PC-3 (cell line): ENCODE measurements at regions not wholly inside any gene's neighbourhood (a gene's known extent, or its start where the extent isn't known, plus 50 kb on each side); places are given as distances from the start of the nearest gene placed in this dataset.
A peak's percentile ranks its signal among the peaks of the same experiment; 100 is the strongest.
"Not testable (repeated sequence)": the region's sequence is repeated elsewhere in the genome, so short reads cannot be mapped to it uniquely, and the experiment has no call there.

Source experiments
- ATAC-seq: fragments of 200-7000 bp; cut with Tn5 transposase; 2 replicates; pipeline ENCODE4 v1.9.1; 2020; ENCODE audit warnings: mild to moderate bottlenecking, moderate library complexity
- BruUV-seq: library from RNA; stranded (reverse); fragments of 400-500 nt; replicated peaks from 2 replicates; lab custom pipeline; 2021; lab: Mats Ljungman, UMichigan
- CTCF ChIA-PET: fragments of 300-600 bp; sonication (Branson Sonifier 250); formaldehyde crosslinking; loops from one replicate; lab custom pipeline; 2022; ENCODE audit warnings: antibody characterized with exemption; lab: Charles Lee
- POLR2A ChIA-PET: fragments of 300-600 bp; sonication (Branson Sonifier 250); formaldehyde crosslinking; loops from one replicate; lab custom pipeline; 2022; ENCODE audit warnings: antibody characterized with exemption; ENCODE audit not compliant: unreplicated experiment; lab: Charles Lee
- DNase-seq: peaks from one replicate; pipeline ENCODE4 v3.0.0-alpha.2; 2015
- H2AFZ ChIP-seq: fragments of 300-600 bp; sonication (generic); 2 replicates; pipeline ENCODE4 v1.6.0; 2016; ENCODE audit warnings: antibody characterized with exemption, low read length
- H3F3A ChIP-seq: fragments of 300-600 bp; sonication (generic); one replicate; pipeline ENCODE4 v1.6.0; 2017; ENCODE audit warnings: antibody characterized with exemption, low read length, control low read depth, mild to moderate bottlenecking; ENCODE audit not compliant: unreplicated experiment
- H3K27ac ChIP-seq: fragments of 300-600 bp; sonication (generic); 2 replicates; pipeline ENCODE4 v1.5.1; 2016; ENCODE audit warnings: mild to moderate bottlenecking, low read length
- H3K27me3 ChIP-seq: fragments of 300-600 bp; sonication (generic); 2 replicates; pipeline ENCODE4 v1.6.1; 2016; ENCODE audit warnings: low read length, mixed read lengths
- H3K36me3 ChIP-seq: fragments of 300-600 bp; sonication (generic); 2 replicates; pipeline ENCODE4 v1.6.1; 2016; ENCODE audit warnings: low read depth, mixed run types, low read length, mixed read lengths
- H3K4me1 ChIP-seq: fragments of 300-600 bp; sonication (generic); 2 replicates; pipeline ENCODE4 v1.5.1; 2016; ENCODE audit warnings: low read length; ENCODE audit not compliant: insufficient read depth
- H3K4me2 ChIP-seq: fragments of 300-600 bp; sonication (generic); 2 replicates; pipeline ENCODE4 v1.6.0; 2016; ENCODE audit warnings: low read length
- H3K4me3 ChIP-seq: fragments of 300-600 bp; sonication (generic); 2 replicates; pipeline ENCODE4 v1.5.1; 2016; ENCODE audit warnings: mild to moderate bottlenecking, low read length, mixed read lengths
- H3K79me2 ChIP-seq: fragments of 300-600 bp; sonication (generic); 2 replicates; pipeline ENCODE4 v1.6.1; 2017; ENCODE audit warnings: low read length, mixed read lengths
- H3K9ac ChIP-seq: fragments of 300-600 bp; sonication (generic); 2 replicates; pipeline ENCODE4 v1.6.0; 2016; ENCODE audit warnings: mild to moderate bottlenecking, low read length
- H3K9me2 ChIP-seq: fragments of 300-600 bp; sonication (generic); replicated peaks from 2 replicates; pipeline ENCODE4 v1.6.1; 2016; ENCODE audit warnings: mixed run types, low read length, mixed read lengths
- H3K9me3 ChIP-seq: fragments of 300-600 bp; sonication (generic); 2 replicates; pipeline ENCODE4 v1.6.1; 2016; ENCODE audit warnings: low read length, mixed read lengths
- H4K20me1 ChIP-seq: fragments of 300-600 bp; sonication (generic); 2 replicates; pipeline ENCODE4 v1.6.1; 2016; ENCODE audit warnings: low read length, mixed read lengths
- EZH2 ChIP-seq: fragments of 300-600 bp; sonication (generic); IDR thresholded peaks from one replicate; pipeline ENCODE4 v1.6.1; 2017; ENCODE audit warnings: antibody characterized with exemption, mild to moderate bottlenecking, low read length; ENCODE audit not compliant: unreplicated experiment
- EZH2phosphoT487 ChIP-seq: fragments of 300-600 bp; sonication (generic); IDR thresholded peaks from 2 replicates; pipeline ENCODE4 v1.6.1; 2018; ENCODE audit warnings: mild to moderate bottlenecking, antibody characterized with exemption, low read length, borderline replicate concordance
- intact Hi-C: fragments of 100-400 bp; cut with micrococcal nuclease; formaldehyde crosslinking; loops from 2 replicates; pipeline ENCODE4 v1.9.0; 2023
- TF ChIP-seq, protein P1 (sequence below): fragments of 300-600 bp; sonication (generic); conservative IDR thresholded peaks from 2 replicates; pipeline ENCODE4 v1.5.1; 2017; ENCODE audit warnings: antibody characterized with exemption, low read depth, mild to moderate bottlenecking, low read length

- POLR2A ChIA-PET = no interaction called here
Observed at GRCh38 chr18:73118121-73118816, 250.5 kb upstream of the NETO1 start.

GRCh38 chr18:73110307-73110706 is 242.5 kb upstream of the NETO1 start:
- Histone ChIP-seq H3K4me1 (no peaks in the 10 kb centered on the region), H2AFZ (no peak overlapping the region), H3K9me2 (no peaks in the 10 kb centered on the region), H3K4me3 (no peak overlapping the region), H3K9me3 (no peaks in the 10 kb centered on the region), H3K79me2 (no peaks in the 10 kb centered on the region), H3F3A (no peaks in the 10 kb centered on the region), H3K27ac (no peak overlapping the region), H3K27me3 (no peaks in the 10 kb centered on the region), H3K36me3 (no peaks in the 10 kb centered on the region), H3K9ac (no peak overlapping the region), H4K20me1 (no peaks in the 10 kb centered on the region), H3K4me2 (no peak overlapping the region)
- intact Hi-C loops = no loop called here
- no peak for TF ChIP-seq EZH2phosphoT487
- TF ChIP-seq EZH2 = no peak
- TF ChIP-seq, protein P1, sequence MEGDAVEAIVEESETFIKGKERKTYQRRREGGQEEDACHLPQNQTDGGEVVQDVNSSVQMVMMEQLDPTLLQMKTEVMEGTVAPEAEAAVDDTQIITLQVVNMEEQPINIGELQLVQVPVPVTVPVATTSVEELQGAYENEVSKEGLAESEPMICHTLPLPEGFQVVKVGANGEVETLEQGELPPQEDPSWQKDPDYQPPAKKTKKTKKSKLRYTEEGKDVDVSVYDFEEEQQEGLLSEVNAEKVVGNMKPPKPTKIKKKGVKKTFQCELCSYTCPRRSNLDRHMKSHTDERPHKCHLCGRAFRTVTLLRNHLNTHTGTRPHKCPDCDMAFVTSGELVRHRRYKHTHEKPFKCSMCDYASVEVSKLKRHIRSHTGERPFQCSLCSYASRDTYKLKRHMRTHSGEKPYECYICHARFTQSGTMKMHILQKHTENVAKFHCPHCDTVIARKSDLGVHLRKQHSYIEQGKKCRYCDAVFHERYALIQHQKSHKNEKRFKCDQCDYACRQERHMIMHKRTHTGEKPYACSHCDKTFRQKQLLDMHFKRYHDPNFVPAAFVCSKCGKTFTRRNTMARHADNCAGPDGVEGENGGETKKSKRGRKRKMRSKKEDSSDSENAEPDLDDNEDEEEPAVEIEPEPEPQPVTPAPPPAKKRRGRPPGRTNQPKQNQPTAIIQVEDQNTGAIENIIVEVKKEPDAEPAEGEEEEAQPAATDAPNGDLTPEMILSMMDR = no peak
- CTCF ChIA-PET = no interaction called here
- BruUV-seq = no TSS peak
- ATAC-seq (no peak), DNase-seq (no peak)
- POLR2A ChIA-PET = no interaction called here

More at GRCh38 chr18:73118121-73118816, 250.5 kb upstream of the NETO1 start:
- CTCF ChIA-PET = interaction anchor here (0.7 kb wide), 1 partner anchor 17 kb away, joined by 3 read pairs; no protein-coding TSS in a partner anchor
- no peaks in the 10 kb centered on the region for H4K20me1 ChIP-seq
- no peaks in the 10 kb centered on the region for H3K9me3 ChIP-seq
- no peaks in the 10 kb centered on the region for H3K27me3 ChIP-seq
- peak overlapping the region; percentile 49 for H3K27ac ChIP-seq
- TF ChIP-seq, protein P1 = no peak
- TF ChIP-seq EZH2phosphoT487 (no peak), EZH2 (no peak)
- ATAC-seq = peak; percentile 91
- peak overlapping the region; percentile 64 for H3K4me2 ChIP-seq
- H3K9me2 ChIP-seq = no peaks in the 10 kb centered on the region
- no peak overlapping the region for H3K9ac ChIP-seq
- no peak overlapping the region for H2AFZ ChIP-seq
- peak; percentile 79 for DNase-seq
- no TSS peak for BruUV-seq
- H3K36me3 ChIP-seq = no peaks in the 10 kb centered on the region
- intact Hi-C loops = no loop called here
- H3K79me2 ChIP-seq = no peaks in the 10 kb centered on the region
- H3F3A ChIP-seq = no peaks in the 10 kb centered on the region
- H3K4me3 ChIP-seq = no peak overlapping the region
- H3K4me1 ChIP-seq = peaks cover 15% of the 10 kb centered on the region

- CTCF ChIA-PET = interaction anchor here (0.6 kb wide), 1 partner anchor 16 kb away, joined by 3 read pairs; no protein-coding TSS in a partner anchor
Observed at GRCh38 chr18:73101977-73102376, 234.2 kb upstream of the NETO1 start.

DNA sequence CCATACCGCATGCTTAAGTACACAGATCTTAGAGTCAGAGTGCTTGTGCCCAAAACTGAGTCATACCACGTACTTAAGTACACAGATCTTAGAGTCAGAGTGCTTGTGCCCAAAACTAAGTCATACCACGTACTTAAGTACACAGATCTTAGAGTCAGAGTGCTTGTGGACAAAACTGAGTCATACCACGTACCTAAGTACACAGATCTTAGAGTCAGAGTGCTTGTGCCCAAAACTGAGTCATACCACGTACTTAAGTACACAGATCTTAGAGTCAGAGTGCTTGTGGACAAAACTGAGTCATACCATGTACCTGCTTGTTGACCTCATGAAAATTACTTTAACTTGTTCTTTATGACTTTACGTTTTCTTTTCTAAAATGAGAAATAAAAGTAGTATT is 233.7 kb upstream of the NETO1 start:
- H4K20me1 ChIP-seq, H3K9me2 ChIP-seq, H3K27me3 ChIP-seq, H2AFZ ChIP-seq, H3K36me3 ChIP-seq, H3K4me3 ChIP-seq, H3K9me3 ChIP-seq, POLR2A ChIA-PET, H3K79me2 ChIP-seq, BruUV-seq, H3K4me2 ChIP-seq: not testable (repeated sequence)
- DNase-seq (peak; percentile 90), ATAC-seq (peak; percentile 70)
- Histone ChIP-seq H3K9ac (peak overlapping the region; percentile 53), H3F3A (peaks cover 12% of the 10 kb centered on the region), H3K27ac (peak overlapping the region; percentile 95), H3K4me1 (peaks cover 14% of the 10 kb centered on the region)
- intact Hi-C loops = loop anchor here (10.0 kb wide), 1 partner anchor 107 kb away; no protein-coding TSS in a partner anchor
- CTCF ChIA-PET = interaction anchor here (0.6 kb wide), 1 partner anchor 17 kb away, joined by 3 read pairs; no protein-coding TSS in a partner anchor

More at GRCh38 chr18:73101977-73102376, 234.2 kb upstream of the NETO1 start:
- Histone ChIP-seq H3K27ac (peak overlapping the region; percentile 95), H3F3A (peaks cover 12% of the 10 kb centered on the region), H3K27me3 (no peaks in the 10 kb centered on the region), H4K20me1 (no peaks in the 10 kb centered on the region), H3K4me2 (peak overlapping the region; percentile 25), H3K36me3 (no peaks in the 10 kb centered on the region), H3K9me2 (no peaks in the 10 kb centered on the region), H3K79me2 (no peaks in the 10 kb centered on the region), H3K9ac (peak overlapping the region; percentile 53), H3K4me3 (no peak overlapping the region), H3K9me3 (peaks cover 5% of the 10 kb centered on the region; the same call in 1 of the 2 replicates), H3K4me1 (peaks cover 14% of the 10 kb centered on the region), H2AFZ (no peak overlapping the region)
- intact Hi-C loops = loop anchor here (10.0 kb wide), 1 partner anchor 107 kb away; no protein-coding TSS in a partner anchor
- DNase-seq (peak; percentile 62), ATAC-seq (peak; percentile 73)
- TF ChIP-seq EZH2 (no peak), EZH2phosphoT487 (no peak)
- TF ChIP-seq, protein P1 = no peak
- POLR2A ChIA-PET = no interaction called here
- BruUV-seq = no TSS peak
